H1 (cell line): ENCODE measurements at regions not wholly inside any gene's neighbourhood (a gene's known extent, or its start where the extent isn't known, plus 50 kb on each side); places are given as distances from the start of the nearest gene placed in this dataset.
A peak's percentile ranks its signal among the peaks of the same experiment; 100 is the strongest.
"Not testable (repeated sequence)": the region's sequence is repeated elsewhere in the genome, so short reads cannot be mapped to it uniquely, and the experiment has no call there.

Experiments
- CTCF ChIA-PET: fragments of 300-600 bp; sonication (Branson Sonifier 250); formaldehyde crosslinking; loops from one replicate; lab custom pipeline; 2021; ENCODE audit not compliant: partially characterized antibody; lab: Charles Lee
- POLR2A ChIA-PET: fragments of 300-600 bp; sonication (Branson Sonifier 250); formaldehyde crosslinking; loops from one replicate; lab custom pipeline; 2021; ENCODE audit warnings: inconsistent platforms; ENCODE audit not compliant: partially characterized antibody; lab: Charles Lee
- DNase-seq, 2 experiments: peaks; one replicate each; pipeline versions ENCODE4 v3.0.0 to v3.0.0-alpha.2; 2010 to 2022; ENCODE audit warnings: low spot score in 2 of 2, low read depth in 1 of 2, mixed read lengths in 1 of 2
- FAIRE-seq: peaks from 2 replicates; lab custom pipeline; 2011; peaks lifted over from hg19 to GRCh38; lab: Jason Lieb, UNC
- H2AFZ ChIP-seq: 2 replicates; pipeline ENCODE4 v1.8.1; 2012; ENCODE audit warnings: low read length, inconsistent platforms
- H2AK5ac ChIP-seq: 2 replicates; pipeline ENCODE4 v1.6.1; 2013; ENCODE audit warnings: low read depth, low read length
- H2BK120ac ChIP-seq: replicated peaks from 2 replicates; pipeline ENCODE3; 2013; ENCODE audit warnings: low read depth, low read length, inconsistent platforms
- H2BK12ac ChIP-seq: 2 replicates; pipeline ENCODE4 v1.6.1; 2013; ENCODE audit warnings: low read depth, low read length
- H2BK15ac ChIP-seq: 2 replicates; pipeline ENCODE4 v1.6.1; 2013; ENCODE audit warnings: low read length
- H2BK20ac ChIP-seq: 2 replicates; pipeline ENCODE4 v1.6.1; 2013; ENCODE audit warnings: low read length
- H2BK5ac ChIP-seq: 2 replicates; pipeline ENCODE4 v1.6.1; 2013; ENCODE audit warnings: low read depth, low read length
- H3K14ac ChIP-seq: 2 replicates; pipeline ENCODE4 v1.6.1; 2013; ENCODE audit warnings: inconsistent platforms; ENCODE audit not compliant: insufficient read length
- H3K18ac ChIP-seq: 2 replicates; pipeline ENCODE4 v1.6.1; 2013; ENCODE audit warnings: low read length; ENCODE audit errors: extremely low read depth
- H3K23ac ChIP-seq: 2 replicates; pipeline ENCODE4 v1.6.1; 2013; ENCODE audit warnings: inconsistent platforms; ENCODE audit not compliant: insufficient read length
- H3K23me2 ChIP-seq: 2 replicates; pipeline ENCODE4 v1.6.1; 2013; ENCODE audit warnings: low read depth, low read length
- H3K27ac ChIP-seq: 2 replicates; pipeline ENCODE4 v1.6.1; 2011; ENCODE audit warnings: low read depth, low read length, inconsistent platforms
- H3K27me3 ChIP-seq, 4 experiments: replicated peaks in 1 of 4; 1 replicate in 1 of 4; 2 replicates in 3 of 4; pipeline versions ENCODE4 v1.6.1 to v1.8.1; 2011 to 2013; ENCODE audit warnings: low read length in 3 of 4, mild to moderate bottlenecking in 3 of 4, inconsistent platforms in 2 of 4, mixed read lengths in 2 of 4, moderate library complexity in 1 of 4; ENCODE audit not compliant: control insufficient read depth in 3 of 4, insufficient read depth in 3 of 4; ENCODE audit errors: extremely low read depth in 1 of 4
- H3K36me3 ChIP-seq, 4 experiments: 2 replicates each; pipeline versions ENCODE4 v1.6.1 to v1.8.1; 2011 to 2013; ENCODE audit warnings: mild to moderate bottlenecking in 4 of 4, low read length in 3 of 4, moderate library complexity in 2 of 4, control low read depth in 1 of 4, inconsistent platforms in 1 of 4; ENCODE audit not compliant: insufficient read depth in 4 of 4, control insufficient read depth in 2 of 4
- H3K4ac ChIP-seq: replicated peaks from 2 replicates; pipeline ENCODE3; 2013; ENCODE audit warnings: low read length, low read depth, mixed read lengths, inconsistent platforms; ENCODE audit not compliant: insufficient read length
- H3K4me1 ChIP-seq, 4 experiments: replicated peaks in 1 of 4; 1 replicate in 1 of 4; 2 replicates in 3 of 4; pipeline versions ENCODE4 v1.6.1 to v1.8.1; 2011 to 2013; ENCODE audit warnings: low read length in 3 of 4, inconsistent platforms in 2 of 4, mixed read lengths in 1 of 4; ENCODE audit not compliant: insufficient read depth in 4 of 4, control insufficient read depth in 3 of 4
- H3K4me2 ChIP-seq, 2 experiments: 2 replicates each; pipeline versions ENCODE4 v1.6.1 to v1.8.1; 2011 to 2013; ENCODE audit warnings: low read depth in 2 of 2, low read length in 2 of 2, control low read depth in 1 of 2, inconsistent platforms in 1 of 2, mild to moderate bottlenecking in 1 of 2; ENCODE audit not compliant: insufficient read depth in 1 of 2
- H3K4me3 ChIP-seq, 4 experiments: fragments of 200-600, 300-600 bp in 1 of 4; sonication (generic), shearing (Covaris generic), sonication (Bioruptor Twin) in 1 of 4; 2 replicates each; pipeline versions ENCODE4 v1.5.1 to v1.8.1; 2011 to 2016; ENCODE audit warnings: low read length in 4 of 4, low read depth in 3 of 4, control low read depth in 2 of 4, inconsistent platforms in 2 of 4, mild to moderate bottlenecking in 2 of 4, mixed read lengths in 1 of 4, moderate library complexity in 1 of 4; ENCODE audit not compliant: insufficient read depth in 2 of 4; ENCODE audit errors: extremely low read depth in 1 of 4
- H3K56ac ChIP-seq: replicated peaks from 2 replicates; pipeline ENCODE3; 2013; ENCODE audit warnings: low read depth, mild to moderate bottlenecking, mixed read lengths, low read length, inconsistent platforms; ENCODE audit not compliant: insufficient read length
- H3K79me1 ChIP-seq: 2 replicates; pipeline ENCODE4 v1.6.1; 2013; ENCODE audit warnings: low read depth, low read length, control low read depth
- H3K79me2 ChIP-seq, 2 experiments: 2 replicates each; pipeline versions ENCODE4 v1.6.1 to v1.8.1; 2012 to 2013; ENCODE audit warnings: low read length in 2 of 2, mild to moderate bottlenecking in 2 of 2, inconsistent platforms in 1 of 2; ENCODE audit not compliant: insufficient read depth in 2 of 2, control insufficient read depth in 1 of 2
- H3K9ac ChIP-seq, 4 experiments: replicated peaks in 1 of 4; 1 replicate in 1 of 4; 2 replicates in 3 of 4; pipeline versions ENCODE4 v1.6.1 to v1.8.1; 2011 to 2013; ENCODE audit warnings: low read depth in 3 of 4, low read length in 3 of 4, control low read depth in 2 of 4, mild to moderate bottlenecking in 2 of 4, moderate library complexity in 2 of 4, inconsistent platforms in 1 of 4; ENCODE audit errors: extremely low read depth in 1 of 4
- H3K9me3 ChIP-seq, 2 experiments: 2 replicates each; pipeline versions ENCODE4 v1.6.1 to v1.8.1; 2012 to 2013; ENCODE audit warnings: mild to moderate bottlenecking in 2 of 2, moderate library complexity in 2 of 2, control low read depth in 1 of 2, inconsistent platforms in 1 of 2, low read depth in 1 of 2, low read length in 1 of 2, mixed read lengths in 1 of 2; ENCODE audit not compliant: insufficient read depth in 2 of 2
- H4K20me1 ChIP-seq, 2 experiments: replicated peaks in 1 of 2; 2 replicates each; pipeline versions ENCODE3 to v1.8.1; 2011 to 2013; ENCODE audit warnings: inconsistent platforms in 2 of 2, low read length in 2 of 2, mild to moderate bottlenecking in 1 of 2; ENCODE audit not compliant: insufficient read depth in 2 of 2, control insufficient read depth in 1 of 2
- H4K5ac ChIP-seq: 2 replicates; pipeline ENCODE4 v1.6.1; 2013; ENCODE audit warnings: low read length, low read depth, mixed read lengths, inconsistent platforms; ENCODE audit not compliant: insufficient read length
- H4K8ac ChIP-seq: 2 replicates; pipeline ENCODE4 v1.8.0; 2013; ENCODE audit warnings: mild to moderate bottlenecking, moderate library complexity, low read length, inconsistent platforms; ENCODE audit not compliant: insufficient read depth; ENCODE audit errors: extremely low read depth
- H4K91ac ChIP-seq: replicated peaks from 2 replicates; pipeline ENCODE3; 2013; ENCODE audit warnings: low read length, mixed read lengths, inconsistent platforms; ENCODE audit not compliant: insufficient read length
- NANOG ChIP-seq: IDR thresholded peaks from 2 replicates; pipeline ENCODE4 v1.6.1; 2011; ENCODE audit warnings: low read length, low read depth, mild to moderate bottlenecking, inconsistent platforms; ENCODE audit not compliant: insufficient read depth, poor library complexity, severe bottlenecking
- POLR2A ChIP-seq, 2 experiments: IDR thresholded peaks; 1 replicate in 1 of 2; 2 replicates in 1 of 2; pipeline ENCODE4 v1.6.1; 2011; ENCODE audit warnings: low read depth in 2 of 2, low read length in 2 of 2, mild to moderate bottlenecking in 2 of 2; ENCODE audit errors: control extremely low read depth in 1 of 2
- SIN3A ChIP-seq, 2 experiments: IDR thresholded peaks in 1 of 2; conservative IDR thresholded peaks in 1 of 2; 2 replicates each; pipeline ENCODE4 v1.6.1; 2011 to 2012; ENCODE audit warnings: low read length in 2 of 2, improper control_type of control experiment in 1 of 2, low read depth in 1 of 2, mild to moderate bottlenecking in 1 of 2
- TBP ChIP-seq: IDR thresholded peaks from 2 replicates; pipeline ENCODE4 v1.6.1; 2011; ENCODE audit warnings: low read depth, low read length, improper control_type of control experiment
- YY1 ChIP-seq: IDR thresholded peaks from 2 replicates; pipeline ENCODE4 v1.6.1; 2011; ENCODE audit warnings: low read depth, mild to moderate bottlenecking, low read length
- WGBS, 2 experiments: shearing (Covaris generic) in 1 of 2; methylation state at CpG; one replicate each; pipeline versions ENCODE4 v1.1.6 to v1.1.7; 2013 to 2015; ENCODE audit warnings: low lambda C conversion rate in 2 of 2, mixed read lengths in 2 of 2, inconsistent platforms in 1 of 2, low coverage in 1 of 2, missing lambda C conversion rate in 1 of 2; ENCODE audit not compliant: insufficient replicate concordance in 2 of 2, insufficient coverage in 1 of 2, insufficient read length in 1 of 2; ENCODE audit errors: extremely low coverage in 1 of 2, missing lambda C conversion rate in 1 of 2; 5-methylcytosine and 5-hydroxymethylcytosine counted together

DNA sequence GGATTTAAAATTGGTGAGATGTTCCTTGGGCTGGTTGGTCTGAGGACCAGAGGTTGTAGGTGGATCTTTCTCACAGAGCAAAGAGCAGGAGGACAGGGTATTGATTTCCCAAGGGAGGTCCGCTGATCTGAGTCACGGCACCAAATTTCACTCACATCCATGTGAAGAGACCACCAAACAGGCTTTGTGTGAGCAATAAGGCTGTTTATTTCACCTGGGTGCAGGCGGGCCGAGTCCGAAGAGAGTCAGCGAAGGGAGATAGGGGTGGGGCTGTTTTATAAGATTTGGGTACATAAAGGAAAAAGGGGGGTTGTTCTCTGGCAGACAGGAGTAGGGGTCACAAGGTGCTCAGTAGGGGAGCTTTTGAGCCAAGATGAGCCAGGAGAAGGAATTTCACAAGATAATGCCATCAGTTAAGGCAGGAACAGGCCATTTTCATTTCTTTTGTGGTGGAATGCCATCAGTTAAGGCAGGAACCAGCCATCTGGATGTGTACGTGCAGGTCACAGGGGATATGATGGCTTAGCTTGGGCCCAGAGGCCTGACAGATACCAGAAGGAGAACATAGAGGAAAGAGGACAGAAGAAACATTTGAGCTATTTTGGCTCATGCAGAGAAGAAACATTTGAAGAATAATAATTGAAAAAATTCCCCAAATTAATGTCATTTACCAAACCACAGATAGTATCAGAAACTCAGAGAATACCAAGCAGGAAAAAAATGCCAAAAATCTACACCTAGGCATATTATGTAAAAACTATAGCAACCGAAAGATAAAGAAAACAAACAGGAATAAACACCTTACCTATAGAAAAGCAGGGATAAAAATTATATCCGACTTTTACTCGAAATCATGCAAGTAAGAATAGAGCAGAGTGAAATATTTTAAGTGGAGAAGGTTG lies 585.2 kb upstream of the MDGA2 start:
- H2BK15ac ChIP-seq, H4K8ac ChIP-seq, H3K4ac ChIP-seq, H3K23ac ChIP-seq, H4K20me1 ChIP-seq, H3K9me3 ChIP-seq, H3K56ac ChIP-seq, H3K27me3 ChIP-seq, H2BK20ac ChIP-seq, H3K14ac ChIP-seq, H2AK5ac ChIP-seq, H3K4me1 ChIP-seq, H2BK12ac ChIP-seq, H3K79me1 ChIP-seq, FAIRE-seq, H3K18ac ChIP-seq, H4K91ac ChIP-seq, H2AFZ ChIP-seq, CTCF ChIA-PET: not testable (repeated sequence)
- TF ChIP-seq SIN3A (conservative IDR thresholded peaks at IDR 0.05 in 1 of 2, IDR thresholded peaks at IDR 0.05 in 1 of 2; ENCODE audit: low read depth in 1 of 2, low read length in 2 of 2) = peak; percentile 24 to 36; a peak in 1 of 4 replicates
- TF ChIP-seq TBP = peak; percentile 64; the same call in 1 of the 2 replicates
- 0 out of 2 replicates have a peak, but pooled peaks have one; percentile 38 for TF ChIP-seq YY1
- TF ChIP-seq POLR2A (IDR thresholded peaks at IDR 0.05; ENCODE audit: control extremely low read depth in 1 of 2, low read depth in 2 of 2, low read length in 2 of 2) = peak; percentile 43 to 73
- peak; percentile 45 for TF ChIP-seq NANOG
- Histone ChIP-seq H3K23me2 (peaks cover 10% of the 10 kb centered on the region; the same call in 1 of the 2 replicates), H3K4me2 (peak overlapping the region; percentile 58 to 87), H3K9ac (peak overlapping the region in 3 of 4 experiments; percentile 56 to 80 (median 63); a peak in 6 of 7 replicates), H4K5ac (peak overlapping the region; percentile 95), H3K36me3 (peaks cover 0 to 26% (median 4%) of the 10 kb centered on the region in 4 experiments; a peak in 4 of 8 replicates), H2BK120ac (peak overlapping the region; percentile 43), H3K27ac (peak overlapping the region; percentile 67; the same call in 1 of the 2 replicates), H2BK5ac (peak overlapping the region; percentile 81; the same call in 1 of the 2 replicates), H3K79me2 (peaks cover 24 to 73% of the 10 kb centered on the region in 2 experiments), H3K4me3 (peak overlapping the region; percentile 55 to 70 (median 66); a peak in 7 of 8 replicates)
- WGBS, 2 experiments = 13% methylated on average over 10 of the region's 10 CpGs; no CpG with 5 or more reads in 1 of the 2 experiments
- peak in 1 of 2 experiments; percentile 38 for DNase-seq
- POLR2A ChIA-PET = interaction anchor here (0.7 to 1.2 kb wide), 10 partner anchors 8 to 206 kb away, joined by 3 to 6 read pairs (median 3); no protein-coding TSS in a partner anchor
